PC-3 (cell line): ENCODE measurements at regions not wholly inside any gene's neighbourhood (a gene's known extent, or its start where the extent isn't known, plus 50 kb on each side); places are given as distances from the start of the nearest gene placed in this dataset.
"Not testable (repeated sequence)": the region's sequence is repeated elsewhere in the genome, so short reads cannot be mapped to it uniquely, and the experiment has no call there.

Experiments
- ATAC-seq: fragments of 200-7000 bp; cut with Tn5 transposase; 2 replicates; pipeline ENCODE4 v1.9.1; 2020; ENCODE audit warnings: mild to moderate bottlenecking, moderate library complexity
- BruUV-seq: library from RNA; stranded (reverse); fragments of 400-500 nt; replicated peaks from 2 replicates; lab custom pipeline; 2021; lab: Mats Ljungman, UMichigan
- CTCF ChIA-PET: fragments of 300-600 bp; sonication (Branson Sonifier 250); formaldehyde crosslinking; loops from one replicate; lab custom pipeline; 2022; ENCODE audit warnings: antibody characterized with exemption; lab: Charles Lee
- POLR2A ChIA-PET: fragments of 300-600 bp; sonication (Branson Sonifier 250); formaldehyde crosslinking; loops from one replicate; lab custom pipeline; 2022; ENCODE audit warnings: antibody characterized with exemption; ENCODE audit not compliant: unreplicated experiment; lab: Charles Lee
- DNase-seq: peaks from one replicate; pipeline ENCODE4 v3.0.0-alpha.2; 2015
- H2AFZ ChIP-seq: fragments of 300-600 bp; sonication (generic); 2 replicates; pipeline ENCODE4 v1.6.0; 2016; ENCODE audit warnings: antibody characterized with exemption, low read length
- H3F3A ChIP-seq: fragments of 300-600 bp; sonication (generic); one replicate; pipeline ENCODE4 v1.6.0; 2017; ENCODE audit warnings: antibody characterized with exemption, low read length, control low read depth, mild to moderate bottlenecking; ENCODE audit not compliant: unreplicated experiment
- H3K27ac ChIP-seq: fragments of 300-600 bp; sonication (generic); 2 replicates; pipeline ENCODE4 v1.5.1; 2016; ENCODE audit warnings: mild to moderate bottlenecking, low read length
- H3K27me3 ChIP-seq: fragments of 300-600 bp; sonication (generic); 2 replicates; pipeline ENCODE4 v1.6.1; 2016; ENCODE audit warnings: low read length, mixed read lengths
- H3K36me3 ChIP-seq: fragments of 300-600 bp; sonication (generic); 2 replicates; pipeline ENCODE4 v1.6.1; 2016; ENCODE audit warnings: low read depth, mixed run types, low read length, mixed read lengths
- H3K4me1 ChIP-seq: fragments of 300-600 bp; sonication (generic); 2 replicates; pipeline ENCODE4 v1.5.1; 2016; ENCODE audit warnings: low read length; ENCODE audit not compliant: insufficient read depth
- H3K4me2 ChIP-seq: fragments of 300-600 bp; sonication (generic); 2 replicates; pipeline ENCODE4 v1.6.0; 2016; ENCODE audit warnings: low read length
- H3K4me3 ChIP-seq: fragments of 300-600 bp; sonication (generic); 2 replicates; pipeline ENCODE4 v1.5.1; 2016; ENCODE audit warnings: mild to moderate bottlenecking, low read length, mixed read lengths
- H3K79me2 ChIP-seq: fragments of 300-600 bp; sonication (generic); 2 replicates; pipeline ENCODE4 v1.6.1; 2017; ENCODE audit warnings: low read length, mixed read lengths
- H3K9ac ChIP-seq: fragments of 300-600 bp; sonication (generic); 2 replicates; pipeline ENCODE4 v1.6.0; 2016; ENCODE audit warnings: mild to moderate bottlenecking, low read length
- H3K9me2 ChIP-seq: fragments of 300-600 bp; sonication (generic); replicated peaks from 2 replicates; pipeline ENCODE4 v1.6.1; 2016; ENCODE audit warnings: mixed run types, low read length, mixed read lengths
- H3K9me3 ChIP-seq: fragments of 300-600 bp; sonication (generic); 2 replicates; pipeline ENCODE4 v1.6.1; 2016; ENCODE audit warnings: low read length, mixed read lengths
- H4K20me1 ChIP-seq: fragments of 300-600 bp; sonication (generic); 2 replicates; pipeline ENCODE4 v1.6.1; 2016; ENCODE audit warnings: low read length, mixed read lengths
- EZH2 ChIP-seq: fragments of 300-600 bp; sonication (generic); IDR thresholded peaks from one replicate; pipeline ENCODE4 v1.6.1; 2017; ENCODE audit warnings: antibody characterized with exemption, mild to moderate bottlenecking, low read length; ENCODE audit not compliant: unreplicated experiment
- EZH2phosphoT487 ChIP-seq: fragments of 300-600 bp; sonication (generic); IDR thresholded peaks from 2 replicates; pipeline ENCODE4 v1.6.1; 2018; ENCODE audit warnings: mild to moderate bottlenecking, antibody characterized with exemption, low read length, borderline replicate concordance
- intact Hi-C: fragments of 100-400 bp; cut with micrococcal nuclease; formaldehyde crosslinking; loops from 2 replicates; pipeline ENCODE4 v1.9.0; 2023
- TF ChIP-seq, protein P1 (sequence below): fragments of 300-600 bp; sonication (generic); conservative IDR thresholded peaks from 2 replicates; pipeline ENCODE4 v1.5.1; 2017; ENCODE audit warnings: antibody characterized with exemption, low read depth, mild to moderate bottlenecking, low read length

GRCh38 chr15:87739866-87740265, 516.7 kb downstream of the NTRK3 start:
- no peaks in the 10 kb centered on the region for H3K9me3 ChIP-seq
- intact Hi-C loops, result no loop called here
- ChIA-PET CTCF (no interaction called here), POLR2A (no interaction called here)
- BruUV-seq, result no TSS peak
- H3K9ac ChIP-seq, result no peak overlapping the region
- H3K27me3 ChIP-seq, result no peaks in the 10 kb centered on the region
- H3K4me2 ChIP-seq, result no peak overlapping the region
- DNase-seq, result no peak
- H3K79me2 ChIP-seq, result no peaks in the 10 kb centered on the region
- H3K27ac ChIP-seq, result no peak overlapping the region
- H3K4me1 ChIP-seq, result no peaks in the 10 kb centered on the region
- H4K20me1 ChIP-seq, result no peaks in the 10 kb centered on the region
- no peaks in the 10 kb centered on the region for H3F3A ChIP-seq
- ATAC-seq, result no peak
- no peak overlapping the region for H2AFZ ChIP-seq
- H3K9me2 ChIP-seq, result no peaks in the 10 kb centered on the region
- H3K4me3 ChIP-seq, result no peak overlapping the region
- TF ChIP-seq EZH2phosphoT487 (no peak), EZH2 (no peak)
- TF ChIP-seq, protein P1, sequence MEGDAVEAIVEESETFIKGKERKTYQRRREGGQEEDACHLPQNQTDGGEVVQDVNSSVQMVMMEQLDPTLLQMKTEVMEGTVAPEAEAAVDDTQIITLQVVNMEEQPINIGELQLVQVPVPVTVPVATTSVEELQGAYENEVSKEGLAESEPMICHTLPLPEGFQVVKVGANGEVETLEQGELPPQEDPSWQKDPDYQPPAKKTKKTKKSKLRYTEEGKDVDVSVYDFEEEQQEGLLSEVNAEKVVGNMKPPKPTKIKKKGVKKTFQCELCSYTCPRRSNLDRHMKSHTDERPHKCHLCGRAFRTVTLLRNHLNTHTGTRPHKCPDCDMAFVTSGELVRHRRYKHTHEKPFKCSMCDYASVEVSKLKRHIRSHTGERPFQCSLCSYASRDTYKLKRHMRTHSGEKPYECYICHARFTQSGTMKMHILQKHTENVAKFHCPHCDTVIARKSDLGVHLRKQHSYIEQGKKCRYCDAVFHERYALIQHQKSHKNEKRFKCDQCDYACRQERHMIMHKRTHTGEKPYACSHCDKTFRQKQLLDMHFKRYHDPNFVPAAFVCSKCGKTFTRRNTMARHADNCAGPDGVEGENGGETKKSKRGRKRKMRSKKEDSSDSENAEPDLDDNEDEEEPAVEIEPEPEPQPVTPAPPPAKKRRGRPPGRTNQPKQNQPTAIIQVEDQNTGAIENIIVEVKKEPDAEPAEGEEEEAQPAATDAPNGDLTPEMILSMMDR, result no peak
- H3K36me3 ChIP-seq, result no peaks in the 10 kb centered on the region

DNA sequence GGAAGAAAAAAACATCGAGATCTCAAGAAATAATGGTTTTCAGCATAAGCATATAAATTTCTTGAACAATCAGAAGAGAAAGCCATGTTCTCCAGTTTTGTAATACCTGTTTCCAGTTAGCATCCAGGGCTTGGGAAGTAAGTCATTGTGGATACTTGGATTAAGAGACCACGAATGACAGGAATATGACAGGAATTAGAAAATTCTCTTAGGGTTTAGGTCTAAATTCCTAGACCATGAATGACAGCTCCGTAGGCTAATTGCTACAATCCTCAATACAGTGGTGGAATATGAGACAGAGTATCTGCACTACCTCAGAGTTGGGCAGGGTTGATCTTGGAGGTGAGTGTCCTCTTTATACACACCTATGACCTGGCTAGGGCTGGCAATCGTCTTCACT, 517.5 kb downstream of the NTRK3 start:
- H2AFZ ChIP-seq, result no peak overlapping the region
- no peak for TF ChIP-seq EZH2
- no peak for TF ChIP-seq EZH2phosphoT487
- TF ChIP-seq, protein P1, result no peak
- H3K27me3 ChIP-seq, result no peaks in the 10 kb centered on the region
- no peak for DNase-seq
- no peaks in the 10 kb centered on the region for H3K79me2 ChIP-seq
- BruUV-seq, result no TSS peak
- H3K4me2 ChIP-seq, result no peak overlapping the region
- H3K4me3 ChIP-seq, result no peak overlapping the region
- no peak overlapping the region for H3K27ac ChIP-seq
- intact Hi-C loops, result no loop called here
- H3K4me1 ChIP-seq, result no peaks in the 10 kb centered on the region
- no peaks in the 10 kb centered on the region for H3F3A ChIP-seq
- H4K20me1 ChIP-seq, result no peaks in the 10 kb centered on the region
- no peak overlapping the region for H3K9ac ChIP-seq
- no peaks in the 10 kb centered on the region for H3K36me3 ChIP-seq
- no peaks in the 10 kb centered on the region for H3K9me3 ChIP-seq
- ATAC-seq, result no peak
- ChIA-PET POLR2A (no interaction called here), CTCF (no interaction called here)
- H3K9me2 ChIP-seq, result no peaks in the 10 kb centered on the region

GRCh38 chr15:87737460-87737859, 519.1 kb downstream of the NTRK3 start:
- H3K4me3 ChIP-seq, H3F3A ChIP-seq, H3K9me2 ChIP-seq, ATAC-seq, H3K79me2 ChIP-seq, H3K9ac ChIP-seq, H4K20me1 ChIP-seq, H3K4me1 ChIP-seq, H3K36me3 ChIP-seq, H3K27ac ChIP-seq, CTCF ChIA-PET, H2AFZ ChIP-seq, H3K27me3 ChIP-seq, DNase-seq, BruUV-seq, H3K4me2 ChIP-seq, H3K9me3 ChIP-seq, intact Hi-C loops, POLR2A ChIA-PET: not testable (repeated sequence)
